ENCODE measurements at regions not wholly inside any gene's neighbourhood (a gene's known extent, or its start where the extent isn't known, plus 50 kb on each side); places are given as distances from the start of the nearest gene placed in this dataset.

DNA sequence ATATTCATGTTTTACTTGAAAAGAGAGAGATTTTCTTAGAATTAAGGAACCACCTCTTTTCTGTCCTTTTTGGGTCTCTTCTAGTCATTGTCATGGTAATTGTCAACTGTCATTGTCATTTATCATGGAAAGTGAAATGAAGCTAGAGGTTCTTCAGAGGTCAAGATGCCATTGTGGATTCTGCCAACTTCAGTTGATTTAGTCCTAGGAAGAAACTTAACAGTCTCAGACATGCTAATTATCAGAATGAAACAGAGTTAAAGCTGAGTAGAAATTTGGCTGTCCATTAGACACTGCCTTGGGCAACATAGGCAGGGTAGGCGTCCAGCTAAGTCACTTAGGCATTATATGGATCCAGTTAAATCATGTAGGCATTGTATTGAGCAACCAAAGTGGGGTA, 796.1 kb upstream of the ADGRL3 start (continued):
- no peak for TF ChIP-seq GABPA (IDR thresholded peaks at IDR 0.05; ENCODE audit: borderline replicate concordance, insufficient read depth, low read length)
- no peak for TF ChIP-seq TAF1 (IDR thresholded peaks at IDR 0.05; ENCODE audit: low read depth, low read length)
- TF ChIP-seq CBX8 (IDR thresholded peaks at IDR 0.05; ENCODE audit: borderline replicate concordance, low read depth, low read length), result no peak
- no peak for TF ChIP-seq ZNF274 (IDR thresholded peaks at IDR 0.05; ENCODE audit: borderline replicate concordance, extremely low read depth, low read length)
- TF ChIP-seq SIN3A (conservative IDR thresholded peaks at IDR 0.05 in 1 of 2, IDR thresholded peaks at IDR 0.05 in 1 of 2; ENCODE audit: low read depth in 1 of 2, low read length in 2 of 2), result no peak
- TF ChIP-seq KDM4A (IDR thresholded peaks at IDR 0.05; ENCODE audit: low read depth, low read length, severe bottlenecking), result no peak
- TF ChIP-seq, protein P1, sequence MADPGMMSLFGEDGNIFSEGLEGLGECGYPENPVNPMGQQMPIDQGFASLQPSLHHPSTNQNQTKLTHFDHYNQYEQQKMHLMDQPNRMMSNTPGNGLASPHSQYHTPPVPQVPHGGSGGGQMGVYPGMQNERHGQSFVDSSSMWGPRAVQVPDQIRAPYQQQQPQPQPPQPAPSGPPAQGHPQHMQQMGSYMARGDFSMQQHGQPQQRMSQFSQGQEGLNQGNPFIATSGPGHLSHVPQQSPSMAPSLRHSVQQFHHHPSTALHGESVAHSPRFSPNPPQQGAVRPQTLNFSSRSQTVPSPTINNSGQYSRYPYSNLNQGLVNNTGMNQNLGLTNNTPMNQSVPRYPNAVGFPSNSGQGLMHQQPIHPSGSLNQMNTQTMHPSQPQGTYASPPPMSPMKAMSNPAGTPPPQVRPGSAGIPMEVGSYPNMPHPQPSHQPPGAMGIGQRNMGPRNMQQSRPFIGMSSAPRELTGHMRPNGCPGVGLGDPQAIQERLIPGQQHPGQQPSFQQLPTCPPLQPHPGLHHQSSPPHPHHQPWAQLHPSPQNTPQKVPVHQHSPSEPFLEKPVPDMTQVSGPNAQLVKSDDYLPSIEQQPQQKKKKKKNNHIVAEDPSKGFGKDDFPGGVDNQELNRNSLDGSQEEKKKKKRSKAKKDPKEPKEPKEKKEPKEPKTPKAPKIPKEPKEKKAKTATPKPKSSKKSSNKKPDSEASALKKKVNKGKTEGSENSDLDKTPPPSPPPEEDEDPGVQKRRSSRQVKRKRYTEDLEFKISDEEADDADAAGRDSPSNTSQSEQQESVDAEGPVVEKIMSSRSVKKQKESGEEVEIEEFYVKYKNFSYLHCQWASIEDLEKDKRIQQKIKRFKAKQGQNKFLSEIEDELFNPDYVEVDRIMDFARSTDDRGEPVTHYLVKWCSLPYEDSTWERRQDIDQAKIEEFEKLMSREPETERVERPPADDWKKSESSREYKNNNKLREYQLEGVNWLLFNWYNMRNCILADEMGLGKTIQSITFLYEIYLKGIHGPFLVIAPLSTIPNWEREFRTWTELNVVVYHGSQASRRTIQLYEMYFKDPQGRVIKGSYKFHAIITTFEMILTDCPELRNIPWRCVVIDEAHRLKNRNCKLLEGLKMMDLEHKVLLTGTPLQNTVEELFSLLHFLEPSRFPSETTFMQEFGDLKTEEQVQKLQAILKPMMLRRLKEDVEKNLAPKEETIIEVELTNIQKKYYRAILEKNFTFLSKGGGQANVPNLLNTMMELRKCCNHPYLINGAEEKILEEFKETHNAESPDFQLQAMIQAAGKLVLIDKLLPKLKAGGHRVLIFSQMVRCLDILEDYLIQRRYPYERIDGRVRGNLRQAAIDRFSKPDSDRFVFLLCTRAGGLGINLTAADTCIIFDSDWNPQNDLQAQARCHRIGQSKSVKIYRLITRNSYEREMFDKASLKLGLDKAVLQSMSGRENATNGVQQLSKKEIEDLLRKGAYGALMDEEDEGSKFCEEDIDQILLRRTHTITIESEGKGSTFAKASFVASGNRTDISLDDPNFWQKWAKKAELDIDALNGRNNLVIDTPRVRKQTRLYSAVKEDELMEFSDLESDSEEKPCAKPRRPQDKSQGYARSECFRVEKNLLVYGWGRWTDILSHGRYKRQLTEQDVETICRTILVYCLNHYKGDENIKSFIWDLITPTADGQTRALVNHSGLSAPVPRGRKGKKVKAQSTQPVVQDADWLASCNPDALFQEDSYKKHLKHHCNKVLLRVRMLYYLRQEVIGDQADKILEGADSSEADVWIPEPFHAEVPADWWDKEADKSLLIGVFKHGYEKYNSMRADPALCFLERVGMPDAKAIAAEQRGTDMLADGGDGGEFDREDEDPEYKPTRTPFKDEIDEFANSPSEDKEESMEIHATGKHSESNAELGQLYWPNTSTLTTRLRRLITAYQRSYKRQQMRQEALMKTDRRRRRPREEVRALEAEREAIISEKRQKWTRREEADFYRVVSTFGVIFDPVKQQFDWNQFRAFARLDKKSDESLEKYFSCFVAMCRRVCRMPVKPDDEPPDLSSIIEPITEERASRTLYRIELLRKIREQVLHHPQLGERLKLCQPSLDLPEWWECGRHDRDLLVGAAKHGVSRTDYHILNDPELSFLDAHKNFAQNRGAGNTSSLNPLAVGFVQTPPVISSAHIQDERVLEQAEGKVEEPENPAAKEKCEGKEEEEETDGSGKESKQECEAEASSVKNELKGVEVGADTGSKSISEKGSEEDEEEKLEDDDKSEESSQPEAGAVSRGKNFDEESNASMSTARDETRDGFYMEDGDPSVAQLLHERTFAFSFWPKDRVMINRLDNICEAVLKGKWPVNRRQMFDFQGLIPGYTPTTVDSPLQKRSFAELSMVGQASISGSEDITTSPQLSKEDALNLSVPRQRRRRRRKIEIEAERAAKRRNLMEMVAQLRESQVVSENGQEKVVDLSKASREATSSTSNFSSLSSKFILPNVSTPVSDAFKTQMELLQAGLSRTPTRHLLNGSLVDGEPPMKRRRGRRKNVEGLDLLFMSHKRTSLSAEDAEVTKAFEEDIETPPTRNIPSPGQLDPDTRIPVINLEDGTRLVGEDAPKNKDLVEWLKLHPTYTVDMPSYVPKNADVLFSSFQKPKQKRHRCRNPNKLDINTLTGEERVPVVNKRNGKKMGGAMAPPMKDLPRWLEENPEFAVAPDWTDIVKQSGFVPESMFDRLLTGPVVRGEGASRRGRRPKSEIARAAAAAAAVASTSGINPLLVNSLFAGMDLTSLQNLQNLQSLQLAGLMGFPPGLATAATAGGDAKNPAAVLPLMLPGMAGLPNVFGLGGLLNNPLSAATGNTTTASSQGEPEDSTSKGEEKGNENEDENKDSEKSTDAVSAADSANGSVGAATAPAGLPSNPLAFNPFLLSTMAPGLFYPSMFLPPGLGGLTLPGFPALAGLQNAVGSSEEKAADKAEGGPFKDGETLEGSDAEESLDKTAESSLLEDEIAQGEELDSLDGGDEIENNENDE (IDR thresholded peaks at IDR 0.05; ENCODE audit: insufficient replicate concordance, low read length), result no peak
- TF ChIP-seq CREB1 (IDR thresholded peaks at IDR 0.05), result no peak
- no peak for TF ChIP-seq POLR2AphosphoS5 (IDR thresholded peaks at IDR 0.05; ENCODE audit: low read depth, low read length)
- TF ChIP-seq POU5F1 (IDR thresholded peaks at IDR 0.05; ENCODE audit: low read depth, low read length), result no peak
- TF ChIP-seq, protein P2, sequence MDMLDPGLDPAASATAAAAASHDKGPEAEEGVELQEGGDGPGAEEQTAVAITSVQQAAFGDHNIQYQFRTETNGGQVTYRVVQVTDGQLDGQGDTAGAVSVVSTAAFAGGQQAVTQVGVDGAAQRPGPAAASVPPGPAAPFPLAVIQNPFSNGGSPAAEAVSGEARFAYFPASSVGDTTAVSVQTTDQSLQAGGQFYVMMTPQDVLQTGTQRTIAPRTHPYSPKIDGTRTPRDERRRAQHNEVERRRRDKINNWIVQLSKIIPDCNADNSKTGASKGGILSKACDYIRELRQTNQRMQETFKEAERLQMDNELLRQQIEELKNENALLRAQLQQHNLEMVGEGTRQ (IDR thresholded peaks at IDR 0.05; ENCODE audit: low read length), result no peak
